Mesenchymal stem cell (in vitro differentiated cells and primary cell): ENCODE measurements at regions not wholly inside any gene's neighbourhood (a gene's known extent, or its start where the extent isn't known, plus 50 kb on each side); places are given as distances from the start of the nearest gene placed in this dataset.

Experiments
- DNase-seq: peaks from one replicate; pipeline ENCODE4 v3.0.0-alpha.2; 2013
- H2AFZ ChIP-seq: one replicate; pipeline ENCODE4 v1.6.1; 2013; ENCODE audit warnings: low read depth, mild to moderate bottlenecking, control low read depth, inconsistent platforms, low read length, moderate library complexity
- H2AK5ac ChIP-seq: 2 replicates; pipeline ENCODE4 v1.6.1; 2013; ENCODE audit warnings: low read length, moderate library complexity, mild to moderate bottlenecking, inconsistent platforms; ENCODE audit not compliant: severe bottlenecking
- H2BK120ac ChIP-seq: one replicate; pipeline ENCODE4 v1.6.1; 2013; ENCODE audit warnings: low read depth, mild to moderate bottlenecking, inconsistent platforms, low read length, moderate library complexity
- H2BK12ac ChIP-seq, 2 experiments: one replicate each; pipeline ENCODE4 v1.6.1; 2013; ENCODE audit warnings: inconsistent platforms in 2 of 2, low read length in 2 of 2, mild to moderate bottlenecking in 2 of 2, moderate library complexity in 2 of 2, control low read depth in 1 of 2
- H2BK15ac ChIP-seq: one replicate; pipeline ENCODE4 v1.6.1; 2013; ENCODE audit warnings: mild to moderate bottlenecking, low read depth, inconsistent platforms; ENCODE audit not compliant: poor library complexity, severe bottlenecking
- H2BK5ac ChIP-seq: 2 replicates; pipeline ENCODE4 v1.6.1; 2013; ENCODE audit warnings: low read depth, mild to moderate bottlenecking, low read length, control low read depth, inconsistent platforms; ENCODE audit not compliant: poor library complexity, severe bottlenecking
- H3K14ac ChIP-seq, 2 experiments: one replicate each; pipeline ENCODE4 v1.6.1; 2013; ENCODE audit warnings: inconsistent platforms in 2 of 2, low read length in 2 of 2, control low read depth in 1 of 2, mild to moderate bottlenecking in 1 of 2, moderate library complexity in 1 of 2
- H3K18ac ChIP-seq, 2 experiments: one replicate each; pipeline ENCODE4 v1.6.1; 2013; ENCODE audit warnings: inconsistent platforms in 2 of 2, low read length in 2 of 2, control low read depth in 1 of 2, low read depth in 1 of 2, mild to moderate bottlenecking in 1 of 2
- H3K23ac ChIP-seq, 2 experiments: one replicate each; pipeline ENCODE4 v1.6.1; 2013; ENCODE audit warnings: inconsistent platforms in 2 of 2, low read length in 2 of 2, mild to moderate bottlenecking in 2 of 2, moderate library complexity in 2 of 2, control low read depth in 1 of 2
- H3K27ac ChIP-seq: 2 replicates; pipeline ENCODE4 v1.5.1; 2013; ENCODE audit warnings: mild to moderate bottlenecking, moderate library complexity, low read length, control low read depth, inconsistent platforms; ENCODE audit not compliant: poor library complexity, severe bottlenecking
- H3K27me3 ChIP-seq, 2 experiments: 2 replicates each; pipeline versions ENCODE4 v1.6.1 to v1.7.0; 2013; ENCODE audit warnings: low read length in 2 of 2, mild to moderate bottlenecking in 2 of 2, moderate library complexity in 2 of 2, control low read depth in 1 of 2, inconsistent platforms in 1 of 2; ENCODE audit not compliant: control insufficient read depth in 1 of 2, insufficient read depth in 1 of 2
- H3K36me3 ChIP-seq, 2 experiments: 2 replicates each; pipeline versions ENCODE4 v1.6.1 to v1.7.0; 2013; ENCODE audit warnings: low read length in 2 of 2, control low read depth in 1 of 2, inconsistent platforms in 1 of 2, low read depth in 1 of 2, mild to moderate bottlenecking in 1 of 2; ENCODE audit not compliant: insufficient read depth in 2 of 2, control insufficient read depth in 1 of 2
- H3K4ac ChIP-seq, 2 experiments: one replicate each; pipeline ENCODE4 v1.6.1; 2013; ENCODE audit warnings: inconsistent platforms in 2 of 2, low read length in 2 of 2, mild to moderate bottlenecking in 2 of 2, moderate library complexity in 2 of 2, control low read depth in 1 of 2, low read depth in 1 of 2
- H3K4me1 ChIP-seq: 2 replicates; pipeline ENCODE4 v1.6.1; 2013; ENCODE audit warnings: low read depth, low read length, control low read depth; ENCODE audit not compliant: control insufficient read depth, insufficient read depth
- H3K4me2 ChIP-seq: 2 replicates; pipeline ENCODE4 v1.6.1; 2013; ENCODE audit warnings: low read length, mild to moderate bottlenecking, inconsistent platforms; ENCODE audit not compliant: poor library complexity, severe bottlenecking
- H3K4me3 ChIP-seq, 2 experiments: 2 replicates each; pipeline versions ENCODE4 v1.5.1 to v1.7.0; 2013; ENCODE audit warnings: low read length in 2 of 2, mild to moderate bottlenecking in 2 of 2, control low read depth in 1 of 2, low read depth in 1 of 2; ENCODE audit not compliant: insufficient read depth in 1 of 2
- H3K79me1 ChIP-seq: replicated peaks from 2 replicates; pipeline ENCODE4 v1.6.1; 2013; ENCODE audit warnings: mild to moderate bottlenecking, control low read depth, low read length, inconsistent platforms; ENCODE audit not compliant: poor library complexity, severe bottlenecking
- H3K9ac ChIP-seq: 2 replicates; pipeline ENCODE4 v1.7.0; 2013; ENCODE audit warnings: mild to moderate bottlenecking, low read length, moderate library complexity
- H3K9me3 ChIP-seq: 2 replicates; pipeline ENCODE4 v1.7.0; 2013; ENCODE audit warnings: mild to moderate bottlenecking, low read length; ENCODE audit not compliant: control insufficient read depth
- H4K8ac ChIP-seq: one replicate; pipeline ENCODE4 v1.6.1; 2013; ENCODE audit warnings: inconsistent platforms, mild to moderate bottlenecking, low read length, moderate library complexity
- H4K91ac ChIP-seq: one replicate; pipeline ENCODE4 v1.6.1; 2013; ENCODE audit warnings: mild to moderate bottlenecking, low read length, inconsistent platforms
- WGBS: methylation state at CpG from one replicate; pipeline ENCODE4 v1.1.7; 2013; ENCODE audit warnings: mixed read lengths; 5-methylcytosine and 5-hydroxymethylcytosine counted together

GRCh38 chr2:19674051-19675002, 227.5 kb downstream of the TTC32 start:
- H2AK5ac ChIP-seq, result peak overlapping the region; percentile 81
- H3K36me3 ChIP-seq, result no peaks in the 10 kb centered on the region
- no peak overlapping the region for H4K8ac ChIP-seq
- H3K4me3 ChIP-seq, result no peak overlapping the region
- peaks cover 0 to 16% of the 10 kb centered on the region in 2 experiments for H3K27me3 ChIP-seq
- H2AFZ ChIP-seq, result no peak overlapping the region
- H3K9ac ChIP-seq, result no peak overlapping the region
- no peak for DNase-seq
- no peak overlapping the region for H3K14ac ChIP-seq
- peak overlapping the region; percentile 70 for H3K27ac ChIP-seq
- no peak overlapping the region for H2BK120ac ChIP-seq
- H3K4me2 ChIP-seq, result no peak overlapping the region
- H3K23ac ChIP-seq, result no peak overlapping the region
- H3K4me1 ChIP-seq, result peaks cover 28% of the 10 kb centered on the region
- H2BK5ac ChIP-seq, result peak overlapping the region; percentile 71
- WGBS, result 80% methylated on average over 12 of the region's 16 CpGs
- H2BK15ac ChIP-seq, result peak overlapping the region; percentile 58
- peak overlapping the region; percentile 28 to 37 for H3K18ac ChIP-seq
- H3K4ac ChIP-seq, result no peak overlapping the region
- H3K79me1 ChIP-seq, result no peaks in the 10 kb centered on the region
- no peak overlapping the region for H2BK12ac ChIP-seq
- H4K91ac ChIP-seq, result no peak overlapping the region
- no peaks in the 10 kb centered on the region for H3K9me3 ChIP-seq

- Histone ChIP-seq H2AK5ac (peak overlapping the region; percentile 50), H3K27ac (peak overlapping the region; percentile 58), H2AFZ (no peak overlapping the region), H2BK15ac (peak overlapping the region; percentile 83), H2BK5ac (no peak overlapping the region), H3K4ac (no peak overlapping the region), H2BK12ac (peak overlapping the region in 1 of 2 experiments; percentile 31), H3K14ac (no peak overlapping the region), H3K36me3 (no peaks in the 10 kb centered on the region), H3K4me3 (no peak overlapping the region), H3K4me2 (no peak overlapping the region), H3K18ac (no peak overlapping the region), H3K4me1 (peaks cover 28% of the 10 kb centered on the region), H4K8ac (no peak overlapping the region), H2BK120ac (no peak overlapping the region), H3K27me3 (peaks cover 0 to 10% of the 10 kb centered on the region in 2 experiments), H3K9me3 (no peaks in the 10 kb centered on the region), H4K91ac (peak overlapping the region; percentile 2), H3K23ac (no peak overlapping the region), H3K9ac (no peak overlapping the region), H3K79me1 (no peaks in the 10 kb centered on the region)
- WGBS, result 45% methylated on average over 11 of the region's 11 CpGs
- DNase-seq, result peak; percentile 46
Observed at GRCh38 chr2:19673213-19673791, 228.5 kb downstream of the TTC32 start.

DNA sequence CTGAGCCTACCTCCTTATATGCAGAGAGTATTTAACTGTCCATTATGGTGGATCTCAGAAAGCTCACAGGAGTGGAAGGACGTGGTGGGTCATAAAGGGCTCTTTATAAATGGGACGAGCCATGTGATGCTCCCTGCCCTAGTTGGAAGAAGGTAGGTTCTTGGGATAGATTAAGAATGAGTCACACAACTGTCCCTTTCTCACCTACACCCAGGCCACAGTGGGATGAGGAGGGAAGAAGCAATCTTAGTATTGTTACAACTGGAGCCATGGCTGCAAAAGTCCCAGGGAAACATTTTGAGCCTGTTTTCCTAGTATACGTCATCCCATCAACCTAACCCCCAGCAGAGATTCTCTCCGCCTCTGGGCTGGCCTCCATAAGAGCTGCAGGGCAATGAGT, 229.9 kb downstream of the TTC32 start:
- H3K4me3 ChIP-seq, result no peak overlapping the region
- no peak overlapping the region for H2BK5ac ChIP-seq
- no peak overlapping the region for H3K14ac ChIP-seq
- no peaks in the 10 kb centered on the region for H3K27me3 ChIP-seq
- H3K79me1 ChIP-seq, result no peaks in the 10 kb centered on the region
- DNase-seq, result no peak
- peak overlapping the region in 1 of 2 experiments; percentile 2 for H3K4ac ChIP-seq
- H2BK12ac ChIP-seq, result no peak overlapping the region
- H4K91ac ChIP-seq, result no peak overlapping the region
- 88% methylated on average over 4 of the region's 4 CpGs for WGBS
- H2BK15ac ChIP-seq, result peak overlapping the region; percentile 18
- H3K18ac ChIP-seq, result no peak overlapping the region
- no peak overlapping the region for H3K27ac ChIP-seq
- peaks cover 30% of the 10 kb centered on the region for H3K4me1 ChIP-seq
- no peak overlapping the region for H3K9ac ChIP-seq
- H3K4me2 ChIP-seq, result no peak overlapping the region
- H2AK5ac ChIP-seq, result peak overlapping the region; percentile 35
- H3K9me3 ChIP-seq, result no peaks in the 10 kb centered on the region
- no peak overlapping the region for H2AFZ ChIP-seq
- H4K8ac ChIP-seq, result no peak overlapping the region
- H2BK120ac ChIP-seq, result no peak overlapping the region
- H3K36me3 ChIP-seq, result no peaks in the 10 kb centered on the region
- no peak overlapping the region for H3K23ac ChIP-seq

- H3K79me1 ChIP-seq, result no peaks in the 10 kb centered on the region
- no peak for DNase-seq
- H2BK5ac ChIP-seq, result no peak overlapping the region
- H2AK5ac ChIP-seq, result peak overlapping the region; percentile 17
- H3K4me3 ChIP-seq, result no peak overlapping the region
- no peak overlapping the region for H3K23ac ChIP-seq
- H4K8ac ChIP-seq, result no peak overlapping the region
- H2AFZ ChIP-seq, result no peak overlapping the region
- no peaks in the 10 kb centered on the region for H3K27me3 ChIP-seq
- no peaks in the 10 kb centered on the region for H3K9me3 ChIP-seq
- peaks cover 30% of the 10 kb centered on the region for H3K4me1 ChIP-seq
- H3K9ac ChIP-seq, result no peak overlapping the region
- H2BK12ac ChIP-seq, result peak overlapping the region in 1 of 2 experiments; percentile 15
- no peak overlapping the region for H2BK120ac ChIP-seq
- 83% methylated on average over 1 of the region's 1 CpG for WGBS
- H3K27ac ChIP-seq, result no peak overlapping the region
- no peak overlapping the region for H3K18ac ChIP-seq
- H4K91ac ChIP-seq, result peak overlapping the region; percentile 28
- no peak overlapping the region for H3K4me2 ChIP-seq
- no peak overlapping the region for H3K4ac ChIP-seq
- H2BK15ac ChIP-seq, result peak overlapping the region; percentile 49
- H3K14ac ChIP-seq, result no peak overlapping the region
- H3K36me3 ChIP-seq, result no peaks in the 10 kb centered on the region
Observed at GRCh38 chr2:19671311-19671710, 230.5 kb downstream of the TTC32 start.
